HCT116 (cell line): ENCODE measurements at regions not wholly inside any gene's neighbourhood (a gene's known extent, or its start where the extent isn't known, plus 50 kb on each side); places are given as distances from the start of the nearest gene placed in this dataset.

ENCODE experiments used
- CTCF ChIP-seq, 3 experiments: fragments of 200-600 bp in 1 of 3; sonication (generic) in 1 of 3; IDR thresholded peaks in 2 of 3; conservative IDR thresholded peaks in 1 of 3; 2 replicates each; pipeline ENCODE4 v1.5.1; 2012 to 2017; ENCODE audit warnings: low read depth in 2 of 3, low read length in 2 of 3, antibody characterized with exemption in 1 of 3, borderline replicate concordance in 1 of 3, control low read depth in 1 of 3, mild to moderate bottlenecking in 1 of 3, mixed read lengths in 1 of 3, mixed run types in 1 of 3, moderate library complexity in 1 of 3; ENCODE audit not compliant: insufficient read depth in 1 of 3
- EZH2 ChIP-seq: fragments of 200-600 bp; sonication (generic); IDR thresholded peaks from 2 replicates; pipeline ENCODE4 v1.6.1; 2017; ENCODE audit warnings: antibody characterized with exemption, mixed run types
- EZH2phosphoT487 ChIP-seq: fragments of 200-600 bp; IDR thresholded peaks from 2 replicates; pipeline ENCODE4 v1.6.1; 2018; ENCODE audit warnings: antibody characterized with exemption, borderline replicate concordance
- MAX ChIP-seq: IDR thresholded peaks from 2 replicates; pipeline ENCODE4 v1.6.1; 2012
- POLR2A ChIP-seq: IDR thresholded peaks from 2 replicates; pipeline ENCODE4 v1.7.0; 2011; ENCODE audit warnings: borderline replicate concordance; ENCODE audit not compliant: insufficient read depth, insufficient read length; ENCODE audit errors: extremely low read depth
- POLR2AphosphoS5 ChIP-seq: IDR thresholded peaks from 2 replicates; pipeline ENCODE4 v1.6.1; 2011; ENCODE audit warnings: mild to moderate bottlenecking, low read depth, low read length, moderate library complexity
- RAD21 ChIP-seq: IDR thresholded peaks from 2 replicates; pipeline ENCODE4 v1.6.1; 2012; ENCODE audit warnings: low read depth, mild to moderate bottlenecking
- SP1 ChIP-seq: IDR thresholded peaks from 2 replicates; pipeline ENCODE4 v1.6.1; 2012; ENCODE audit warnings: low read depth
- SRF ChIP-seq: IDR thresholded peaks from 2 replicates; pipeline ENCODE4 v1.6.1; 2012; ENCODE audit warnings: low read depth

GRCh38 chr3:90007778-90008499 lies 900.5 kb downstream of the EPHA3 start:
- TF ChIP-seq CTCF (IDR thresholded peaks at IDR 0.05 in 2 of 3, conservative IDR thresholded peaks at IDR 0.05 in 1 of 3; ENCODE audit: borderline replicate concordance in 1 of 3, insufficient read depth in 1 of 3, low read depth in 2 of 3, low read length in 2 of 3), result no peak
- no peak for TF ChIP-seq EZH2
- no peak for TF ChIP-seq SRF
- no peak for TF ChIP-seq MAX
- no peak for TF ChIP-seq POLR2A
- no peak for TF ChIP-seq SP1
- TF ChIP-seq EZH2phosphoT487, result no peak
- TF ChIP-seq POLR2AphosphoS5, result no peak
- no peak for TF ChIP-seq RAD21
